GM18858 (cell line): ENCODE measurements at regions not wholly inside any gene's neighbourhood (a gene's known extent, or its start where the extent isn't known, plus 50 kb on each side); places are given as distances from the start of the nearest gene placed in this dataset.

Source experiments
- ATAC-seq: cut with Tn5 transposase; IDR thresholded peaks from one replicate; pipeline ENCODE4 v1.9.1; 2021; ENCODE audit not compliant: unreplicated experiment

DNA sequence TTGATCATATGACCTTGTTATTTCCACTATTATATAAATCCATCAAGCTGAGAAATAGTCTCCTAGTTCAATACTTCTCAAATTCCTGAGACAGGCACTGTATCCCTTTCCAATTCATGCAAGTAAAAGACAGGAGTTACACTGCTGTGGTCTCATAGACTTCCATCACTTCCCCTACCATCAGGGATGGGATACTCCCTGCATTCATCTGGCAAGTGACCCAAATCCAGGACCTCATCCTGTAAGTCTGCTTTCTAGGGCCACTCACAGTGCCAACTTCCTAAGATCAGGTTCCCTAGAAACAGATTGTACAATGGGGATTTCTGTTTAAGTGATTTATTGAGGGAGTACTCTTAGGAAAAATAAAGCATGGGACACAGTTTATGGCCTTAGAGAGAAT lies 424.0 kb upstream of the CDH7 start:
- ATAC-seq: no peak

DNA sequence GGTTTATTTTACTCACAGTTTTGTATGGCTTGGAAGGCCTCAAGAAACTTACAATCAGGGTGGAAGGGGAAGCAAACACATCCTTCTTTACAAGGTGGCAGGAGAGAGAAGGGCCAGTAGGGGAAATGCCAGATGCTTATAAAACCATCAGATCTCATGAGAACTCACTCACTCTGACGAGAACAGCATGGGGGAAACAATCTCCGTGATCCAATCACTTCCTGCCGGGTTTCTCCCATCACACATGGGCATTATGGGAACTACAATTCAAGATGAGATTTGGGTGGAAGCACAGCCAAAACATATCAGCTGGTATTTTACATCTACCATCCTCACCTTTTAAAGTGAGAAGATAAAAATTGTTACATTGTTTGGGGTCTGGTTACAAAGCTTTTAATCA lies 427.9 kb upstream of the CDH7 start:
- no peak for ATAC-seq

DNA sequence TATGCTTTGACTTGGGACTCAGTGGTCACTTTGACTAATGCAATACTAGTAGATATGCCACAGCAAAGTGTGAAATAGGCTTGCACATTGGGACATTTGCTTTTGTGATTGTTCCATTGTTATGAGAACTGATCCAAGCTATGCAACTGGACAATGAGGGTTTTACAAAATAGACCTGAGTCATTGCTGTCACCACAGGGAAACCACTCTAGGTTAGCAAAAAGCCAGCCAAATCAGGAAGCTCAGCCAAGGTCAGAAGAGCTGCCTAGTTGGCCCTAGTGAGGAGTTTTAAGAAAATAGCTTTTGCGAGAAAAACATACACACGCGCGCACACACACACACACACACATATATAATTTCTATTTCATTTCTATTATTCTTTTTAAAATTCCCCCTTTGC lies 452.4 kb upstream of the CDH7 start:
- no peak for ATAC-seq

DNA sequence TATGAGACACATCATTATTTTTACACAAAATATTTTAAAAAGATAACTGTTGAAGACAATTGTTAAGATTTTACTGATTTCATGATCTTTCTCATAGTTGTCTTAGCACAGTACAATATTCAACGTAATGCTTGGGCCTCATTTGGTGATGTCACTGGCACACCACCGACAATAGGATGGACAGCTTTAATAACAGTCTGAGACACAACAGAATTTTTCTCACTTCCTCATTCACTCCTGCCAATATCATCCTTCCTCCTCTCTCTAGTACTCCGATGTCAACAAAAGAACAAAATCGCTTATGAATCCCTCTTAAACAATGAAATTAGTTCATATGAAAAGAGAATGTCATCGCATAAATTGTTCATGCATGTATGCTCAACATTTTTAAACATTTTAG lies 461.9 kb upstream of the CDH7 start:
- ATAC-seq: no peak

DNA sequence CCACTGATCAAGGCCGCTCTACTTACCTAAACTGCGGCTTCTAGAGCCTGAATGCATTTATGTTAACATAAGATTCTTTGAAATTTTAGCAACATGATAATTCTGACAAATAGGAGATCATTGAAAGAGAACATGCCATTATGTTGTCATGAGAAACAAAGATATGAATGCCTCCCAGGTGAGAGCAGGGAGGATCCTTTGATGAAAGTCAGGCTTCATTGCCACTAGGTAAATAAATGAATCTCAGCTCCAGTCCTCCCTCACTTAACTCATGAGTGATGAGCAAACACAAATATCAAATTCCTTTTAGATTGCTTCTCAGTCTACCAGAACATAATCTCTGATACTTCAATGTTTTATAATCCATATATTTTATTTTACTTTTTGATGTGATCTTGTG lies 463.2 kb upstream of the CDH7 start:
- no peak for ATAC-seq

DNA sequence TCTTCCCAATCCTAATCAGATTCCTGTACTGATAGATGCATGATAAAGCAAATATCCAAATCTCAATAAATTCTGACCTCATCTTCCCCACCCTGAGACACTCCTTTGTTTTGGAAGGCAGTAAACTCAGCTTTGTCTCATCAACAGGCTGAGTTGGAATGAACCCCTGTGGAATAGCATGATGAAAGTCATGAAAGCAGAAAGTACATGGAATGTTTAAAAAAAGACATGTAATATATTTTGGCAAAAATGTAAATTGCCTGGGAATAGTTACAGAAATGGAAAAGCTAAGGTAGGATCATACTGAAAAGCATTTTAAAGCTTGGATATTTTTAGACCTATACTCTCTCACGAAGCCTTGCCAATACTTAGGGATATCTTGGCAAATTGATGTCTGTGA lies 468.7 kb upstream of the CDH7 start:
- ATAC-seq: no peak

DNA sequence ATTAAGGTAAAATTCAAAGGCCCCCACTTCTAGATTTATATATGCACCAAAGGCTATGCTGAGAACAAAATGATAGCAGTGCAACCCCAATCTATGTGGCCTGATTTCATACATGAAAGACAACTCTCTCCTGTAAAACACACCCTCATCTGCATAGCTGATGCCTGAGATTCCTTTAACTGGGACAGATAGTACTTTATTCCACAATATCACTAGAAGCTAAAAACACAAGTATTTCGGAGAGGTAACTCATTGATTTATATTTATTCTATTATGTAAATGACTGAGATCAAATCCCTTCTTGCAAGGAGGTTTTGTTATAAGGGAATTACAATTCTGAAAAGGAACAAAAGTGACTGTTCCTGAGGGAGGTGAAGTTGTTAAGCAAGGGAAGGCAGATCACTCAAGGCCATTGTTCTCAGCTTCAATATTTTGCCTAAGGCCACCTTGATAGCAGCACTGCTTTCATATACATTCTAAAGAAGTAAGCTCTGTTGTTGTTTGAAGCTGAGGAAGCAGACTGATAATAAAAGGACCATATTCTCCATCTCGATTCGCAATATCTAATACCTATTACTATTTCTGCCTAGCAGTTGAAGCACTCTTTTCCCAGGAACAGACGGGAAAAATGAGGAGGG lies 471.0 kb upstream of the CDH7 start:
- ATAC-seq: no peak

DNA sequence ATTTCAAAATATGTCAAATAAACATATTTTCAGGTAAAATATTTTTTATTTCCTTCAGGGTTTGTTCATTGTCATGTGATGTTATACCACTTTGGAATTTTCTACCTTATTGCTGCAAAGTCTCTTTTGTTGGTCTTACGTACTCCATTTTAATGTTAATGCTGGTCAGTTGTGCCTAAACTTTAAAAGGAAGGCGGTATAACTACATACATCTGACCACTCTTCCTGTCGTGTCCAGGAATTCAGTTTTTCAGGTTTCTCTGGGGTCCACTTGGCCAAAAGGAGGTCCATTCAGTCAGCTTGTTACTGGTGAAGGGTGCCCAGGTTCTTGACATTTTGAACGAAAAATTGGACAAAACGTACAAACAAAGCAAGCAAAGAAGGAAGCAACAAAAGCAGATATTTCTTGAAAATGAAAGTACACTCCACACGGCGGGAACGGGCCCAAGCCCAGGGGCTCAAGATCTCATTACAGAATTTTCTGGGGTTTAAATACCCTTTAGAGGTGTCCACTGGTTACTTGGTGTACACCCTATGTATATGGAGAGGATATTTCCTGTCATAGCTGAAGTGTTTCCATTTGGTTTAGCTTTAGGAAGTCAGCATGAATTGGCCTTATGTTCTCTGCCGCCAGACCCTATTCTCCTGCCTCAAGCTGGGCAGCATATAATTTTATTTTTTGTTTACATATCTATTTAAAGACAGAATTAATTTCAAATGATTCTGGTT lies 471.7 kb upstream of the CDH7 start:
- ATAC-seq: no peak

DNA sequence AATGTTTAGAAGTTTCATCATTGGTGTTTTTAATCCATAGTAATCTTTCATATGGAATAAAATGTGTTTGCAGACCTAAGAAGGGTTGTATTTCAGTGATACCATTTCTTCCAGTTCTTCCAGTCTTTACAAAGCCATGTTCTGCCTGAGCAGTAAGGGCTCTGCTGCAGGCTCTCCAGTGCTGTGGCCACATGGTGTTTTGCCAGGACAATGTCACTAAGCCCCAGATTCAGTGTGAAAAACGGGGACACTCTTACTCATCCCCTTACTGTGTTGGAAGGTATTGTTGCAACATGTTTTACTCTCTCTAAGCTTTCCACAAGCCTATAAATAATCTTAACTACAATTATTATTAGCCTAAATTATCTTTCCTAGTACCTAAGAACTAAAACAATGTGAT lies 481.4 kb upstream of the CDH7 start:
- ATAC-seq: no peak

DNA sequence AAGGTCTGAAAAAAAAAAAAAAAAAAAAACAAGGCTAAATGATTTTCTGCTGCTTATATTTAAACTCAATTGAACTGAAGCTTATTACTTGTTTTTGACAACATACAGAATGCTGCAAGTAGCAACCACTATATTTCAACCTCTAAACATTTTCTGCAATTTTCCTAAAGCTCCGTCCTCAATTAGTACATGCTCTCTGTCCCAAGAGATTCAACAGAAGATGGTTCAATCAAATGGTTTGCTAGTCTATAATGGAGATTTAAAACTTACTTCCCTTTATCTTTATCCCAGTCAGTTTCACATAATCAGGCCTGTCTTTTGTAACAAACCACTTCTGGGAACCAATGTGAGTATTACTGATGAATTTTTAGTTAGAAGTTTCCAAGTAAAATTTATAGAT lies 485.1 kb upstream of the CDH7 start:
- ATAC-seq: no peak

DNA sequence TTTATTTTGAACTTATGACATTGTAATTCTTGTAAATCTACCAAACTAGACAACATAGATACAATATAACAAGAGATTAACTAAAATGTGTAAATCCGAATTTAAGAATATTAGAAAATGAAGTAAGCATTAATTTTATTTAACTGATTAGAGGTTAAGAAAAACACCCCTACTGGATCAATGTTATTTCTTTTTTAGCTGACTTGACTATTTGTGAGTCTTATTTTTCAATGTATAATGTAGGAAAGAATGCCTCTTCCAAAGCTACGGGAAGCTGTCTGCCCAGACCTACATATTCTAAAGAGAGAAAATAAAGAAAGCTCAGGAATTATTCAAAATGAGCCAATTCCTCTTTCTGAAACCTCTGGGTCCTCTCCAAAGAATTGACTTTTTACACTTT lies 490.8 kb upstream of the CDH7 start:
- no peak for ATAC-seq

DNA sequence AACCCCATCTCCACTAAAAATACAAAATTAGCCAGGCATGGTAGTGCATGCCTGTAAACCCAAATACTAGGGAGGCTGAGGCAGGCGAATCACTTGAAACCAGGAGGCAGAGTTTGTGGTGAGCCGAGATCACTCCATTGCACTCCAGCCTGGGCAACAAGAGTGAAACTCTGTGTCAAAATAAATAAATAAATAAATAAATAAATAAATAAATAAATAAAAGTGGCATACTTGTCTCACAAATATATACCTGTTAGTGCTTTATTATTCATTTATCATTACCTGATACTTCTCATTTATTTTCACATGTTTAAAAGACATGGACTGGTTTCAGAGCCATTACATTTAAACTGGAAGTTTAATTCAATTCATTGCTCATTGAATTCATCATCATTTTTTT lies 491.4 kb upstream of the CDH7 start:
- ATAC-seq: no peak

DNA sequence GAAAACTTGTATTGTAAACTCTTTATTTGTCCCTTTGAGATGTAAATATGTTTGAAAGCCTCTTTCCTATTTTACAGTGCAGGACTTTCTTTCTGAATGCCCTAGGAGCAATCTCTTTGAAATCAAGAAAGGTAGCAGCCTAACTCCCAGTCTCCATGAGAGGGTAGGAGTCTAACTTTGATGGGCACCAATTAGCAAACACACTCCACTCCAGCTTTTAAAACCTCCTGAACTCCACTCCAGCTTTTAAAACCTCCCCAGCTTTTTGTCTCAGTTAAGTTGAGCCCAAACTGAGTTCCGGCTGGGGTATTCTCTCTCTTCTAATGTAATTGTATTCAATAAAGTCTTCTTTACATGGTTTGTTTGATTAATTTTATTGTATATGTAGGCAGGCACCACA lies 493.7 kb upstream of the CDH7 start:
- no peak for ATAC-seq

DNA sequence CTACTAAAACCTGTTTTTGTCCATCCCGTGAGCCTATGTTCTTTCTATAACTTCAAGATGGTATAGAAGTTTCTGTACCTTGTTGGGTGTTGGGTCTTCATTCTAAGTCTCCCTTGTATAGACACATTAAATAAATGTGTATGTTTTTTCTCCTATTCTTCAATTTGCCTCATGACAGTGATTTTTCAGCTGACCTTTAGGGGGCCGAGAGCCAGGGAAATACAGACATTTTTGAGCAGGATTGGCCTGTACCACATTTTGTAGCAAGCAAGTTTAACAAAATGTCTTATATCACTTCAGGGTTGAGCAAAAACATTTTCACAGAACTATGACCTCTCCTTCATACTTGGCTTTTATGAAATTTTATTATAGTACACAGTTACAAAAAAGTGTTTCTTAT lies 495.4 kb upstream of the CDH7 start:
- ATAC-seq: no peak

DNA sequence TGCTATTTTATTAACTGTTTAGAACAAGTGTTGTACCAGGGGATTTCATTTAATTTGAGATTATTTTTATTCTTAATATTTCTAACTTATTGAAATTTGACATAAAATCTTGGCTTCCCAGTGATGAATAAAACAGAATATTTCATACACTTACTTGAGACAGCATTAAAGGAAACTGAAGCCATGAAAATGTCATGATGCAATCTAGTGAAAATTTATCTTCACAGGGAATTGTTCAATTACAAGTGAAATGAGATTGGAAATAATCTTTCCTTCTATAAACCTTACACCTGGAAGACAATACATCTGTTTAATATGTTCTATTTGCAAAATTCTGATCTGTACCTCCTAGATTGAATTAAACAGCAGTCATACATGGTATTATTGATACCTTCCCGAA lies 511.0 kb upstream of the CDH7 start:
- ATAC-seq: no peak

DNA sequence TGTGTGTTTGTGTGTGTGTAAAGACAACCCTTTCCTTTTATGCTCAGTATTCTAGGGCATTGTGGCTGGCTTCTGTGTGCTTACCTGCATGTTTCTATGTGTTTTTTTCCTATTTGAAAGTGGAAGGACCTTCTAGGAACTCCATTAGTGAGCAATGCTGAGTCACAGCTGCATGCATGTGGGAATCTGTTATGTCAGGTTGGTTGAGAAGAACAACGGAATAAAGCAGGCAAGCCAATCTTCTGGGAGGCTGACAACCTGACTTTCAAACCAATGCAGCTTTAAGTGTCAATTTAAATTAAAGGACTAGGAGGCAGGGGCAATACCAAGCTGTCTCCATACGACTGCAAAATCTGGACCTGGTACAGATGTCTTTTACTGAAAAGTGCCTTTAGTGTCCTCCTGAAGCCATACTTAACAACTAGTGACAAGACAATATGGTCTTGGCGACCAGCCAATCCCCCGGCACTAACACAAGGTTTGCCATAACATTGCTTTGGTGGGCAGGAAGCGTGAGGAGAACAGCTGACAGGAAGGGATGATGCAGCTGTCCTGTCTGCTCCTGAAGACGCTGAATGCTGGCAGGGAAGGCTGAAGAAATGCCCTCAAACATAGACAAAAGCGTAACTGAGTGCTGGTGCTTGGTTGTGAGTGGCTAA lies 514.7 kb upstream of the CDH7 start:
- no peak for ATAC-seq

DNA sequence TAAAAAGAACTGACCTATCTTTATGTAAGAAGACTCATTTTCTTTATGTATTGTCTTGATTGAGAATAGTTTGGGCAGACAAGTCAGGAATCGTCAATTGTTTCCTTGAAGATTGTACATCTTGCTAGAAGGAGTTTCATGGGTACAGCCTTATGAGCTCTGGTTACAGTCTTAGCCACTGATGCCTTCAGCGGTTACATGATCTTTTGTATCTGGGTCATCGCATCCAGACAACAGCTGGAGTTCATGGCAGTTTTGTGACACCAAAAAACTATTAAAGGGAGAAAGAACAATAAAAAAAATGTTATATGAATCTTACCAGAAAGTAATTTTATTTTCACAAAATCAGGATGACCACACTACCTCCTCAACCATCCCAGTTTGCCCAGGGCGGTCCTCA lies 520.5 kb upstream of the CDH7 start:
- no peak for ATAC-seq

DNA sequence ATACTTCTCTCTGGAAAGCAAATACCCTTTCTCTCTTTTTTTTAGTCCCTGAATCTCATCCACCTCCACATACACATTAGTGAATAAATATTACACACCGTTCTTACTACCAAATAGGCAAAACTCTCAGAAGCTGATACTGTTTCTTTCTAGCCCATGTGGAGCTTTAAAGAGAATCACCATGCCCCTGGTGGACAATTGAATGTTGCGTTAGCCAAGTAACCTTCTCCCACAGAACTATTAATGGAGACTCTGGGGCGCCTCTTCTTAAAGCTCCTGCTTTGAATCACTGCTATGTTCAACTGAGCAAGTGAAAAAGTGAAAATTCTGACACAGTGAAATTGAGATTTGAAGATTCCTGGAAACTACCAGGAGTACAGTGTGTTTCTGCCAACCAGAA lies 522.8 kb upstream of the CDH7 start:
- no peak for ATAC-seq

DNA sequence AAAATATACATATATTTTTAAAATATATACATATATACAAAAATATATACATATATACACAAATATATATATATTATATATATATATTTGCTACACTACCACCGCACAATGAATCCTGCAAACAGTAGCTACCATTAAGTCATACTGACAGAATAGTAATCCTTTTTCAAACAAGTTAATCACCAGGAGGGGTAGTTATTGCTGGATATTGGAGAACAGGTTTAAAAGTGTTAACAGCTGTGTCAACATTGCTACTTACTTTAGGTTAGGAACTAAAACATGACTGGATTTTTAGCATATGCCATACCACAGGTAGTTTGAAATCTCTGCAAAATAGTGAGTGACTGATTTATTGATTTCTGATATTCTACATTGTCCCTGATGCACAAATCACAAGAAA lies 529.1 kb upstream of the CDH7 start:
- no peak for ATAC-seq

DNA sequence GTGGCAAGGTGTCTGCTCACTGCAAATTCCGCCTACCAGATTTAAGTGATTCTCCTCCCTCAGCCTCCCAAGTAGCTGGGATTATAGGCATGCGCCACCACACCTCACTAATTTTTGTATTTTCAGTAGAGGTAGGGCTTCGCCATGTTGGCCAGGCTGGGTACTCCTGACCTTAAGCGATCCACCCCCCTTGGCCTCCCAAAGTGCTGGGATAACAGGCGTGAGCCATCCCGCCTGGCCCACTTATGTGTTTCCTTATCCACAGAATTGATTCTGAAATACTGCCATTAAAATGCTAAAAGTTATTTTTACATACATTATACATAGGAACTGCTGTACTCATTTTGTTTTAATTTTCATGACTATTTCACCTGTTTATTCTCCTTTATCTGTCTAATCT lies 529.7 kb upstream of the CDH7 start:
- ATAC-seq: no peak

DNA sequence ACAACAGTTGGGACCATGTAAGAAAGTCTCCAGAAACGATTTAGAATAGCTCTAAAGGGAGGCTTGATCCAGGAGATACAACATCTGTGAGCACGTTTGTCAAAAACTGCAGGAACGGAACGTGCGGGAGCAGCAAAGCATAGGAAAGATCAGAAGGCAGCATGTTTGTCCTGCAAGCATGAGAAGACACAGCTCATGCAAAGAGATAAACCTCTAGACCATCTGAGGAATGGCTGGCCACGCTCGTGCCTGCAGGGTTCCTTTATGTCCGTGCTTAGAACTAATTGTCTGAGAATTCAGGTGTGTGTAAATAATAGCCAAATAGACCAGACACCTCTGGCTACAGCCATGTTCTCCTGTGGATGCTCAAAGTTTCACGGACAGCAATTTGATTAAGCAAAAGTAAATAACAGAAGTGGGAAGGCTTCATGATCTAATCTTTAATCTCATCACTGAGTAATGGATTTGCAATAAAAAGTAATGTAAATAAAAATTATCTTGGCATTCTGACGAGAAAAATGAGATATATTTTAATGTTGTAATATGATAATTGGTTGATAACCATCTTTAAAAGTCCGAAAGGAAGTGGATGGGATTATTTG lies 534.8 kb upstream of the CDH7 start:
- no peak for ATAC-seq

DNA sequence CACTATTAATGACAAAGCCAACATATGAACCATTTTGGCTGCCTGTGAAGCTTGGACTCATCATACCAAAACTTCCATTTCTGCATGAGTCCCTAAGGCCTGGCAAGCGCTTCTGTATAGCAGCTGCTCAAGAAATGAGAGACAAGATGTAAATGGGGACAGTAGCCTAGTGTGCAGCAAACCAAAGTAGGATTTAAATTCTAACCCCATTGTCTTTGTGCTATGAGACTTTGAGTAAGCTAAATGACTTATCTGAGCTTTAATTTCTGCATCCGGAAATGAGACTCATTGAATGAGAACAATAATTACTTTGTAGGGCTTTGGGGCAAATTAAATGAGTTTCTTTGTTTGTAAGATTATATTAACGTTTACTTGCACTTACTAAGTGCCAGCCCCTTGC lies 536.4 kb upstream of the CDH7 start:
- no peak for ATAC-seq
